HUES64 (cell line): ENCODE measurements at regions not wholly inside any gene's neighbourhood (a gene's known extent, or its start where the extent isn't known, plus 50 kb on each side); places are given as distances from the start of the nearest gene placed in this dataset.

Experiments used
- H3K27ac ChIP-seq: 2 replicates; pipeline ENCODE4 v1.7.0; 2013; ENCODE audit warnings: low read depth, low read length, inconsistent platforms
- H3K27me3 ChIP-seq: 2 replicates; pipeline ENCODE4 v1.6.1; 2013; ENCODE audit warnings: mild to moderate bottlenecking, low read length; ENCODE audit not compliant: insufficient read depth
- H3K36me3 ChIP-seq: 2 replicates; pipeline ENCODE4 v1.6.1; 2013; ENCODE audit warnings: mild to moderate bottlenecking, low read length; ENCODE audit not compliant: insufficient read depth
- H3K4me1 ChIP-seq: 2 replicates; pipeline ENCODE4 v1.6.1; 2013; ENCODE audit warnings: mild to moderate bottlenecking, low read length, moderate library complexity; ENCODE audit not compliant: insufficient read depth
- H3K4me3 ChIP-seq: 2 replicates; pipeline ENCODE4 v1.5.1; 2013; ENCODE audit warnings: mild to moderate bottlenecking, low read length, moderate library complexity
- H3K9ac ChIP-seq: 2 replicates; pipeline ENCODE4 v1.6.1; 2013; ENCODE audit warnings: mild to moderate bottlenecking, low read depth, low read length
- H3K9me3 ChIP-seq: 2 replicates; pipeline ENCODE4 v1.6.1; 2013; ENCODE audit warnings: low read depth, low read length; ENCODE audit not compliant: insufficient read depth
- WGBS: fragments of 150-250, 120-280 bp; methylation state at CpG from one replicate; pipeline ENCODE4 v1.1.7; 2013; ENCODE audit warnings: missing lambda C conversion rate; 5-methylcytosine and 5-hydroxymethylcytosine counted together

GRCh38 chr1:30650038-30650967 lies 73.1 kb downstream of the MATN1 start:
- WGBS: 87% methylated on average over 12 of the region's 13 CpGs
- Histone ChIP-seq H3K4me1 (no peaks in the 10 kb centered on the region), H3K4me3 (no peak overlapping the region), H3K27ac (no peak overlapping the region), H3K27me3 (no peaks in the 10 kb centered on the region), H3K36me3 (no peaks in the 10 kb centered on the region), H3K9me3 (no peaks in the 10 kb centered on the region), H3K9ac (no peak overlapping the region)

- Histone ChIP-seq H3K9ac (no peak overlapping the region), H3K27ac (no peak overlapping the region), H3K36me3 (no peaks in the 10 kb centered on the region), H3K9me3 (no peaks in the 10 kb centered on the region), H3K4me3 (no peak overlapping the region), H3K27me3 (no peaks in the 10 kb centered on the region), H3K4me1 (no peaks in the 10 kb centered on the region)
- 87% methylated on average over 8 of the region's 8 CpGs for WGBS
Observed at GRCh38 chr1:30649321-30649991, 73.9 kb downstream of the MATN1 start.

- Histone ChIP-seq H3K27me3 (no peaks in the 10 kb centered on the region), H3K36me3 (no peaks in the 10 kb centered on the region), H3K9ac (no peak overlapping the region), H3K4me1 (no peaks in the 10 kb centered on the region), H3K9me3 (no peaks in the 10 kb centered on the region), H3K27ac (no peak overlapping the region), H3K4me3 (no peak overlapping the region)
- 91% methylated on average over 9 of the region's 9 CpGs for WGBS
Observed at GRCh38 chr1:30648408-30649000, 74.9 kb downstream of the MATN1 start.

GRCh38 chr1:30645807-30646206 lies 77.6 kb downstream of the MATN1 start:
- H3K36me3 ChIP-seq: no peaks in the 10 kb centered on the region
- H3K27ac ChIP-seq: no peak overlapping the region
- 73% methylated on average over 3 of the region's 3 CpGs for WGBS
- H3K4me1 ChIP-seq: no peaks in the 10 kb centered on the region
- H3K27me3 ChIP-seq: no peaks in the 10 kb centered on the region
- no peak overlapping the region for H3K9ac ChIP-seq
- H3K4me3 ChIP-seq: no peak overlapping the region
- H3K9me3 ChIP-seq: no peaks in the 10 kb centered on the region

- H3K4me1 ChIP-seq: no peaks in the 10 kb centered on the region
- no peaks in the 10 kb centered on the region for H3K9me3 ChIP-seq
- 88% methylated on average over 22 of the region's 22 CpGs for WGBS
- H3K36me3 ChIP-seq: no peaks in the 10 kb centered on the region
- no peaks in the 10 kb centered on the region for H3K27me3 ChIP-seq
- no peak overlapping the region for H3K9ac ChIP-seq
- H3K27ac ChIP-seq: no peak overlapping the region
- H3K4me3 ChIP-seq: no peak overlapping the region
Observed at GRCh38 chr1:30642391-30643120, 80.8 kb downstream of the MATN1 start.

GRCh38 chr1:30641572-30642353 lies 81.6 kb downstream of the MATN1 start:
- no peak overlapping the region for H3K4me3 ChIP-seq
- WGBS: 85% methylated on average over 13 of the region's 13 CpGs
- no peaks in the 10 kb centered on the region for H3K27me3 ChIP-seq
- H3K36me3 ChIP-seq: no peaks in the 10 kb centered on the region
- no peaks in the 10 kb centered on the region for H3K9me3 ChIP-seq
- no peak overlapping the region for H3K27ac ChIP-seq
- no peak overlapping the region for H3K9ac ChIP-seq
- H3K4me1 ChIP-seq: no peaks in the 10 kb centered on the region

- Histone ChIP-seq H3K4me1 (no peaks in the 10 kb centered on the region), H3K9me3 (no peaks in the 10 kb centered on the region), H3K27me3 (no peaks in the 10 kb centered on the region), H3K36me3 (no peaks in the 10 kb centered on the region), H3K4me3 (no peak overlapping the region), H3K27ac (no peak overlapping the region), H3K9ac (no peak overlapping the region)
- 89% methylated on average over 13 of the region's 13 CpGs for WGBS
Observed at GRCh38 chr1:30639881-30640452, 83.4 kb downstream of the MATN1 start.

GRCh38 chr1:30638811-30639210 lies 84.6 kb downstream of the MATN1 start:
- Histone ChIP-seq H3K27ac (no peak overlapping the region), H3K36me3 (no peaks in the 10 kb centered on the region), H3K4me3 (no peak overlapping the region), H3K27me3 (no peaks in the 10 kb centered on the region), H3K9ac (no peak overlapping the region), H3K9me3 (no peaks in the 10 kb centered on the region), H3K4me1 (no peaks in the 10 kb centered on the region)
- WGBS: 92% methylated on average over 5 of the region's 5 CpGs

GRCh38 chr1:30638086-30638485 lies 85.3 kb downstream of the MATN1 start:
- H3K9ac ChIP-seq: no peak overlapping the region
- no peak overlapping the region for H3K27ac ChIP-seq
- no peaks in the 10 kb centered on the region for H3K27me3 ChIP-seq
- no peak overlapping the region for H3K4me3 ChIP-seq
- 93% methylated on average over 4 of the region's 4 CpGs for WGBS
- H3K4me1 ChIP-seq: no peaks in the 10 kb centered on the region
- no peaks in the 10 kb centered on the region for H3K36me3 ChIP-seq
- no peaks in the 10 kb centered on the region for H3K9me3 ChIP-seq
